Mesenchymal stem cell (in vitro differentiated cells and primary cell): ENCODE measurements at regions not wholly inside any gene's neighbourhood (a gene's known extent, or its start where the extent isn't known, plus 50 kb on each side); places are given as distances from the start of the nearest gene placed in this dataset.

ENCODE experiments used
- DNase-seq: peaks from one replicate; pipeline ENCODE4 v3.0.0-alpha.2; 2013
- H2AFZ ChIP-seq: one replicate; pipeline ENCODE4 v1.6.1; 2013; ENCODE audit warnings: low read depth, mild to moderate bottlenecking, control low read depth, inconsistent platforms, low read length, moderate library complexity
- H2AK5ac ChIP-seq: 2 replicates; pipeline ENCODE4 v1.6.1; 2013; ENCODE audit warnings: low read length, moderate library complexity, mild to moderate bottlenecking, inconsistent platforms; ENCODE audit not compliant: severe bottlenecking
- H2BK120ac ChIP-seq: one replicate; pipeline ENCODE4 v1.6.1; 2013; ENCODE audit warnings: low read depth, mild to moderate bottlenecking, inconsistent platforms, low read length, moderate library complexity
- H2BK12ac ChIP-seq, 2 experiments: one replicate each; pipeline ENCODE4 v1.6.1; 2013; ENCODE audit warnings: inconsistent platforms in 2 of 2, low read length in 2 of 2, mild to moderate bottlenecking in 2 of 2, moderate library complexity in 2 of 2, control low read depth in 1 of 2
- H2BK15ac ChIP-seq: one replicate; pipeline ENCODE4 v1.6.1; 2013; ENCODE audit warnings: mild to moderate bottlenecking, low read depth, inconsistent platforms; ENCODE audit not compliant: poor library complexity, severe bottlenecking
- H2BK5ac ChIP-seq: 2 replicates; pipeline ENCODE4 v1.6.1; 2013; ENCODE audit warnings: low read depth, mild to moderate bottlenecking, low read length, control low read depth, inconsistent platforms; ENCODE audit not compliant: poor library complexity, severe bottlenecking
- H3K14ac ChIP-seq, 2 experiments: one replicate each; pipeline ENCODE4 v1.6.1; 2013; ENCODE audit warnings: inconsistent platforms in 2 of 2, low read length in 2 of 2, control low read depth in 1 of 2, mild to moderate bottlenecking in 1 of 2, moderate library complexity in 1 of 2
- H3K18ac ChIP-seq, 2 experiments: one replicate each; pipeline ENCODE4 v1.6.1; 2013; ENCODE audit warnings: inconsistent platforms in 2 of 2, low read length in 2 of 2, control low read depth in 1 of 2, low read depth in 1 of 2, mild to moderate bottlenecking in 1 of 2
- H3K23ac ChIP-seq, 2 experiments: one replicate each; pipeline ENCODE4 v1.6.1; 2013; ENCODE audit warnings: inconsistent platforms in 2 of 2, low read length in 2 of 2, mild to moderate bottlenecking in 2 of 2, moderate library complexity in 2 of 2, control low read depth in 1 of 2
- H3K27ac ChIP-seq: 2 replicates; pipeline ENCODE4 v1.5.1; 2013; ENCODE audit warnings: mild to moderate bottlenecking, moderate library complexity, low read length, control low read depth, inconsistent platforms; ENCODE audit not compliant: poor library complexity, severe bottlenecking
- H3K27me3 ChIP-seq, 2 experiments: 2 replicates each; pipeline versions ENCODE4 v1.6.1 to v1.7.0; 2013; ENCODE audit warnings: low read length in 2 of 2, mild to moderate bottlenecking in 2 of 2, moderate library complexity in 2 of 2, control low read depth in 1 of 2, inconsistent platforms in 1 of 2; ENCODE audit not compliant: control insufficient read depth in 1 of 2, insufficient read depth in 1 of 2
- H3K36me3 ChIP-seq, 2 experiments: 2 replicates each; pipeline versions ENCODE4 v1.6.1 to v1.7.0; 2013; ENCODE audit warnings: low read length in 2 of 2, control low read depth in 1 of 2, inconsistent platforms in 1 of 2, low read depth in 1 of 2, mild to moderate bottlenecking in 1 of 2; ENCODE audit not compliant: insufficient read depth in 2 of 2, control insufficient read depth in 1 of 2
- H3K4ac ChIP-seq, 2 experiments: one replicate each; pipeline ENCODE4 v1.6.1; 2013; ENCODE audit warnings: inconsistent platforms in 2 of 2, low read length in 2 of 2, mild to moderate bottlenecking in 2 of 2, moderate library complexity in 2 of 2, control low read depth in 1 of 2, low read depth in 1 of 2
- H3K4me1 ChIP-seq: 2 replicates; pipeline ENCODE4 v1.6.1; 2013; ENCODE audit warnings: low read depth, low read length, control low read depth; ENCODE audit not compliant: control insufficient read depth, insufficient read depth
- H3K4me2 ChIP-seq: 2 replicates; pipeline ENCODE4 v1.6.1; 2013; ENCODE audit warnings: low read length, mild to moderate bottlenecking, inconsistent platforms; ENCODE audit not compliant: poor library complexity, severe bottlenecking
- H3K4me3 ChIP-seq, 2 experiments: 2 replicates each; pipeline versions ENCODE4 v1.5.1 to v1.7.0; 2013; ENCODE audit warnings: low read length in 2 of 2, mild to moderate bottlenecking in 2 of 2, control low read depth in 1 of 2, low read depth in 1 of 2; ENCODE audit not compliant: insufficient read depth in 1 of 2
- H3K79me1 ChIP-seq: replicated peaks from 2 replicates; pipeline ENCODE4 v1.6.1; 2013; ENCODE audit warnings: mild to moderate bottlenecking, control low read depth, low read length, inconsistent platforms; ENCODE audit not compliant: poor library complexity, severe bottlenecking
- H3K9ac ChIP-seq: 2 replicates; pipeline ENCODE4 v1.7.0; 2013; ENCODE audit warnings: mild to moderate bottlenecking, low read length, moderate library complexity
- H3K9me3 ChIP-seq: 2 replicates; pipeline ENCODE4 v1.7.0; 2013; ENCODE audit warnings: mild to moderate bottlenecking, low read length; ENCODE audit not compliant: control insufficient read depth
- H4K8ac ChIP-seq: one replicate; pipeline ENCODE4 v1.6.1; 2013; ENCODE audit warnings: inconsistent platforms, mild to moderate bottlenecking, low read length, moderate library complexity
- H4K91ac ChIP-seq: one replicate; pipeline ENCODE4 v1.6.1; 2013; ENCODE audit warnings: mild to moderate bottlenecking, low read length, inconsistent platforms
- WGBS: methylation state at CpG from one replicate; pipeline ENCODE4 v1.1.7; 2013; ENCODE audit warnings: mixed read lengths; 5-methylcytosine and 5-hydroxymethylcytosine counted together

- no peak overlapping the region for H3K4ac ChIP-seq
- H3K4me3 ChIP-seq: no peak overlapping the region
- no peaks in the 10 kb centered on the region for H3K4me1 ChIP-seq
- H3K23ac ChIP-seq: no peak overlapping the region
- H3K9me3 ChIP-seq: no peaks in the 10 kb centered on the region
- H2BK5ac ChIP-seq: no peak overlapping the region
- no peak overlapping the region for H3K18ac ChIP-seq
- no peak overlapping the region for H3K9ac ChIP-seq
- H4K8ac ChIP-seq: peak overlapping the region; percentile 12
- no peak overlapping the region for H3K4me2 ChIP-seq
- no peaks in the 10 kb centered on the region for H3K36me3 ChIP-seq
- H2BK120ac ChIP-seq: no peak overlapping the region
- 51% methylated on average over 5 of the region's 6 CpGs for WGBS
- no peak overlapping the region for H2BK12ac ChIP-seq
- H4K91ac ChIP-seq: no peak overlapping the region
- no peaks in the 10 kb centered on the region for H3K27me3 ChIP-seq
- no peak overlapping the region for H2AFZ ChIP-seq
- H2BK15ac ChIP-seq: no peak overlapping the region
- H3K27ac ChIP-seq: peak overlapping the region; percentile 36
- peak overlapping the region; percentile 82 for H2AK5ac ChIP-seq
- H3K14ac ChIP-seq: no peak overlapping the region
- DNase-seq: peak; percentile 39
- no peaks in the 10 kb centered on the region for H3K79me1 ChIP-seq
Measured at GRCh38 chr5:56543441-56544388, 271.6 kb upstream of the MAP3K1 start.

GRCh38 chr5:56540266-56540665 lies 275.1 kb upstream of the MAP3K1 start:
- Histone ChIP-seq H3K27ac (no peak overlapping the region), H3K4ac (no peak overlapping the region), H3K14ac (no peak overlapping the region), H2BK12ac (no peak overlapping the region), H2BK15ac (no peak overlapping the region), H3K9me3 (no peaks in the 10 kb centered on the region), H3K23ac (no peak overlapping the region), H3K27me3 (no peaks in the 10 kb centered on the region), H3K9ac (no peak overlapping the region), H3K4me3 (no peak overlapping the region), H3K36me3 (no peaks in the 10 kb centered on the region), H4K91ac (no peak overlapping the region), H3K18ac (no peak overlapping the region), H3K4me1 (peaks cover 2% of the 10 kb centered on the region), H2BK120ac (no peak overlapping the region), H3K79me1 (no peaks in the 10 kb centered on the region), H2BK5ac (no peak overlapping the region), H2AFZ (no peak overlapping the region), H2AK5ac (no peak overlapping the region), H4K8ac (no peak overlapping the region), H3K4me2 (no peak overlapping the region)
- DNase-seq: no peak
- WGBS: 100% methylated on average over 2 of the region's 4 CpGs

GRCh38 chr5:56538580-56538979 lies 276.8 kb upstream of the MAP3K1 start:
- H2AFZ ChIP-seq: no peak overlapping the region
- no peak overlapping the region for H2BK5ac ChIP-seq
- H2BK120ac ChIP-seq: no peak overlapping the region
- H4K91ac ChIP-seq: no peak overlapping the region
- H2BK12ac ChIP-seq: no peak overlapping the region
- no peak overlapping the region for H2AK5ac ChIP-seq
- no peak overlapping the region for H3K14ac ChIP-seq
- H4K8ac ChIP-seq: no peak overlapping the region
- no peaks in the 10 kb centered on the region for H3K79me1 ChIP-seq
- H3K4me1 ChIP-seq: peaks cover 9% of the 10 kb centered on the region
- peaks cover 0 to 8% of the 10 kb centered on the region in 2 experiments for H3K27me3 ChIP-seq
- no peak overlapping the region for H3K18ac ChIP-seq
- no peak overlapping the region for H3K4me2 ChIP-seq
- H3K36me3 ChIP-seq: no peaks in the 10 kb centered on the region
- 97% methylated on average over 5 of the region's 6 CpGs for WGBS
- H3K23ac ChIP-seq: no peak overlapping the region
- H3K4ac ChIP-seq: no peak overlapping the region
- H2BK15ac ChIP-seq: no peak overlapping the region
- DNase-seq: no peak
- H3K9me3 ChIP-seq: no peaks in the 10 kb centered on the region
- H3K9ac ChIP-seq: no peak overlapping the region
- no peak overlapping the region for H3K4me3 ChIP-seq
- H3K27ac ChIP-seq: no peak overlapping the region

DNA sequence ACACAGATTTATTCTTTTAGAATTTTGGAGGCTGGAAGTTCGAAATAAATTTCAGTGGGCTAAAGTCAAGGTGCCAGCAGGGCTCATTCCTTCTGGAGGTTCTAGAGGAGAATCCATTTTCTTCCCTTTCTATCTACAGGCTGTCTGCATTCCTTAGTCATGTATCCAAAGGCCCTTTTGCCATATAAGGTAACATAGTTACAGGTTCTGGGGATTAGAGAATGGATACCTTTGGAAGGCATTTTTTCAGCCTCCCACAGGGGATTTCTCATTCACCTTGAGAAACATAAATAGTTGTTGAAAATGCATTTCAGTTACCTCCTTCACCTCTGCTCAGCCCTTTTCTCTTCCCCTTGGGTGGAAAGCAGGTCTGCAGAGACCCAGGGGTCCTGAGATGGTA lies 280.0 kb upstream of the MAP3K1 start:
- Histone ChIP-seq H2AK5ac (peak overlapping the region; percentile 29), H2BK15ac (no peak overlapping the region), H4K91ac (no peak overlapping the region), H3K4me3 (no peak overlapping the region), H2BK12ac (no peak overlapping the region), H3K27ac (no peak overlapping the region), H2BK120ac (no peak overlapping the region), H3K4ac (no peak overlapping the region), H3K14ac (no peak overlapping the region), H3K9ac (no peak overlapping the region), H3K23ac (no peak overlapping the region), H3K4me1 (peaks cover 9% of the 10 kb centered on the region), H3K79me1 (no peaks in the 10 kb centered on the region), H2AFZ (no peak overlapping the region), H3K18ac (no peak overlapping the region), H3K27me3 (peaks cover 0 to 21% of the 10 kb centered on the region in 2 experiments), H3K4me2 (no peak overlapping the region), H2BK5ac (no peak overlapping the region), H4K8ac (no peak overlapping the region), H3K36me3 (no peaks in the 10 kb centered on the region), H3K9me3 (no peaks in the 10 kb centered on the region)
- WGBS: 91% methylated on average over 1 of the region's 1 CpG
- DNase-seq: no peak
